Hematopoietic multipotent progenitor cell treated with erythropoietin and hydrocortisone succinate and interleukin-3 and kit ligand, for 15 days (in vitro differentiated cells): ENCODE measurements at regions not wholly inside any gene's neighbourhood (a gene's known extent, or its start where the extent isn't known, plus 50 kb on each side); places are given as distances from the start of the nearest gene placed in this dataset.

Experiments
- DNase-seq: peaks from one replicate; pipeline ENCODE4 v3.0.0-alpha.2; 2015; ENCODE audit warnings: low spot score

- DNase-seq = no peak
Observed at GRCh38 chr21:24890021-24890420, 717.3 kb downstream of the MRPL39 start.

GRCh38 chr21:24881506-24881905, 725.8 kb downstream of the MRPL39 start:
- DNase-seq = no peak

- DNase-seq = no peak
Observed at GRCh38 chr21:24870633-24871032, 736.6 kb downstream of the MRPL39 start.

- DNase-seq = no peak
Observed at GRCh38 chr21:24869862-24870261, 737.4 kb downstream of the MRPL39 start.

- no peak for DNase-seq
Observed at GRCh38 chr21:24868117-24868516, 739.2 kb downstream of the MRPL39 start.

GRCh38 chr21:24861471-24861870, 745.8 kb downstream of the MRPL39 start:
- no peak for DNase-seq

GRCh38 chr21:24856326-24856725, 751.0 kb downstream of the MRPL39 start:
- DNase-seq = no peak

GRCh38 chr21:24852610-24853195, 754.6 kb downstream of the MRPL39 start:
- DNase-seq = no peak

- no peak for DNase-seq
Observed at GRCh38 chr21:24850121-24850520, 757.2 kb downstream of the MRPL39 start.

GRCh38 chr21:24844671-24845070, 762.6 kb downstream of the MRPL39 start:
- no peak for DNase-seq

GRCh38 chr21:24840287-24840686, 767.0 kb downstream of the MRPL39 start:
- DNase-seq = no peak

GRCh38 chr21:24832961-24833360, 774.3 kb downstream of the MRPL39 start:
- DNase-seq = no peak

- no peak for DNase-seq
Observed at GRCh38 chr21:24829397-24829796, 777.9 kb downstream of the MRPL39 start.

GRCh38 chr21:24826822-24827221, 780.5 kb downstream of the MRPL39 start:
- no peak for DNase-seq

- no peak for DNase-seq
Observed at GRCh38 chr21:24825348-24825747, 781.9 kb downstream of the MRPL39 start.

- DNase-seq = no peak
Observed at GRCh38 chr21:24824209-24824608, 783.1 kb downstream of the MRPL39 start.

GRCh38 chr21:24823247-24823646, 784.0 kb downstream of the MRPL39 start:
- no peak for DNase-seq

GRCh38 chr21:24785033-24785432, 822.2 kb downstream of the MRPL39 start:
- no peak for DNase-seq

- DNase-seq = no peak
Observed at GRCh38 chr21:24781146-24781545, 826.1 kb downstream of the MRPL39 start.

- DNase-seq = no peak
Observed at GRCh38 chr21:24759348-24760075, 847.8 kb downstream of the MRPL39 start.

- no peak for DNase-seq
Observed at GRCh38 chr21:24738063-24738462, 869.2 kb downstream of the MRPL39 start.

GRCh38 chr21:24737296-24737850, 869.9 kb downstream of the MRPL39 start:
- no peak for DNase-seq

GRCh38 chr21:24730661-24731060, 876.6 kb downstream of the MRPL39 start:
- no peak for DNase-seq

- DNase-seq = no peak
Observed at GRCh38 chr21:24729568-24729967, 877.7 kb downstream of the MRPL39 start.
